ENCODE measurements at regions not wholly inside any gene's neighbourhood (a gene's known extent, or its start where the extent isn't known, plus 50 kb on each side); places are given as distances from the start of the nearest gene placed in this dataset.

DNA sequence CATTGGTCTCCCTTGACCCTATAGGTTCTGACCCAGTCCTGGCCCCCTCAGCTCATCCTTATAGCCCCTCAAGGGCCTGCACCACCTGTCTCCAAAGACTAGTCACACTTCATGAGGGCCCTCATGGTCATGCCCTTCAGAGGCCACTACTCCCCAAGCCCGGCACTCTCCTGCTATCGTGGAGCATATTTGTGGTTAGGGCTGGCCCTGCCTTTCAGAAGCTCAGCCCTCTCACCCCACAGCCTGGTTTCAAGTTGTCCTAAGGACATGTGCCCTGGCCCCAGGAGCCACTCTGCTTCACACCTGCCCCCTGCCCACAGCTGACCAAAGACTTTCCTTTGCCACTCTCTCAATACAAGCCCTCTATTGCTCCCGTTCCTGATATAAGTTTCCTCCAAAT lies 60.3 kb upstream of the LBX1 start:
- TF ChIP-seq, protein P1, sequence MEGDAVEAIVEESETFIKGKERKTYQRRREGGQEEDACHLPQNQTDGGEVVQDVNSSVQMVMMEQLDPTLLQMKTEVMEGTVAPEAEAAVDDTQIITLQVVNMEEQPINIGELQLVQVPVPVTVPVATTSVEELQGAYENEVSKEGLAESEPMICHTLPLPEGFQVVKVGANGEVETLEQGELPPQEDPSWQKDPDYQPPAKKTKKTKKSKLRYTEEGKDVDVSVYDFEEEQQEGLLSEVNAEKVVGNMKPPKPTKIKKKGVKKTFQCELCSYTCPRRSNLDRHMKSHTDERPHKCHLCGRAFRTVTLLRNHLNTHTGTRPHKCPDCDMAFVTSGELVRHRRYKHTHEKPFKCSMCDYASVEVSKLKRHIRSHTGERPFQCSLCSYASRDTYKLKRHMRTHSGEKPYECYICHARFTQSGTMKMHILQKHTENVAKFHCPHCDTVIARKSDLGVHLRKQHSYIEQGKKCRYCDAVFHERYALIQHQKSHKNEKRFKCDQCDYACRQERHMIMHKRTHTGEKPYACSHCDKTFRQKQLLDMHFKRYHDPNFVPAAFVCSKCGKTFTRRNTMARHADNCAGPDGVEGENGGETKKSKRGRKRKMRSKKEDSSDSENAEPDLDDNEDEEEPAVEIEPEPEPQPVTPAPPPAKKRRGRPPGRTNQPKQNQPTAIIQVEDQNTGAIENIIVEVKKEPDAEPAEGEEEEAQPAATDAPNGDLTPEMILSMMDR (IDR thresholded peaks at IDR 0.05 in 4 of 5, conservative IDR thresholded peaks at IDR 0.05 in 1 of 5): no peak
- TF ChIP-seq POLR2A (IDR thresholded peaks at IDR 0.05): no peak

Data from gastrocnemius medialis (tissue), 4 donors.